ENCODE measurements at regions not wholly inside any gene's neighbourhood (a gene's known extent, or its start where the extent isn't known, plus 50 kb on each side); places are given as distances from the start of the nearest gene placed in this dataset.

DNA sequence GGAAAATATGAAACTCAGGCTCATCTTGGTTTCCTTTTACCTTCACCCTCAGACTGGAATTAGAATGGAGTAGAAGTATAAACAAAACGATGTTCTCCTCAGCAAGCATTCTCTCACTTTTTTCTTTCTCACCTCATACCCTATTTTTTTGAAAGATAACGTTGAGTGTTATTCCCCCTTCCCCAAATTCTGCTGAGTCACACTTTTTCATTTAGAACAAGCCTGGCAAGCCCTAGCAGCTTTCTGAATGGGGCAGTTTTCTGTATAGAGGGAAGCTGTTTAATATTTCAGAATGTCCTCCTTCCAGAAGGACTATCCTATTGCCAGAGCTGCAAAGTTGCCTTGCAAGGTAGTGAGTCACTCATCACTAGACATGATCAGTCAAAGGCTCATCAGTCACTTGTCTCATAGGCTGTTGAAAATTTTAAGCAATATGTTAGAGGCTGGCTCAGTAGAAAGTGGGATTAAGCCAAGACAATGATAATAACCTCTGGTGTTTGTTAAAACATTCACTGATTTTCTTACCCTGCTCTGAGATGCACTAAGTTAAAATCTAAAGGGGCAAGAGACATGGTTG, 416.1 kb downstream of the RNF144A start:
- H3K4me3 ChIP-seq (ENCODE audit: low read depth, low read length): no peak overlapping the region
- no peak for DNase-seq (ENCODE audit: low read depth)
- TF ChIP-seq, protein P1, sequence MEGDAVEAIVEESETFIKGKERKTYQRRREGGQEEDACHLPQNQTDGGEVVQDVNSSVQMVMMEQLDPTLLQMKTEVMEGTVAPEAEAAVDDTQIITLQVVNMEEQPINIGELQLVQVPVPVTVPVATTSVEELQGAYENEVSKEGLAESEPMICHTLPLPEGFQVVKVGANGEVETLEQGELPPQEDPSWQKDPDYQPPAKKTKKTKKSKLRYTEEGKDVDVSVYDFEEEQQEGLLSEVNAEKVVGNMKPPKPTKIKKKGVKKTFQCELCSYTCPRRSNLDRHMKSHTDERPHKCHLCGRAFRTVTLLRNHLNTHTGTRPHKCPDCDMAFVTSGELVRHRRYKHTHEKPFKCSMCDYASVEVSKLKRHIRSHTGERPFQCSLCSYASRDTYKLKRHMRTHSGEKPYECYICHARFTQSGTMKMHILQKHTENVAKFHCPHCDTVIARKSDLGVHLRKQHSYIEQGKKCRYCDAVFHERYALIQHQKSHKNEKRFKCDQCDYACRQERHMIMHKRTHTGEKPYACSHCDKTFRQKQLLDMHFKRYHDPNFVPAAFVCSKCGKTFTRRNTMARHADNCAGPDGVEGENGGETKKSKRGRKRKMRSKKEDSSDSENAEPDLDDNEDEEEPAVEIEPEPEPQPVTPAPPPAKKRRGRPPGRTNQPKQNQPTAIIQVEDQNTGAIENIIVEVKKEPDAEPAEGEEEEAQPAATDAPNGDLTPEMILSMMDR (IDR thresholded peaks at IDR 0.05; ENCODE audit: low read depth, low read length): no peak

DNA sequence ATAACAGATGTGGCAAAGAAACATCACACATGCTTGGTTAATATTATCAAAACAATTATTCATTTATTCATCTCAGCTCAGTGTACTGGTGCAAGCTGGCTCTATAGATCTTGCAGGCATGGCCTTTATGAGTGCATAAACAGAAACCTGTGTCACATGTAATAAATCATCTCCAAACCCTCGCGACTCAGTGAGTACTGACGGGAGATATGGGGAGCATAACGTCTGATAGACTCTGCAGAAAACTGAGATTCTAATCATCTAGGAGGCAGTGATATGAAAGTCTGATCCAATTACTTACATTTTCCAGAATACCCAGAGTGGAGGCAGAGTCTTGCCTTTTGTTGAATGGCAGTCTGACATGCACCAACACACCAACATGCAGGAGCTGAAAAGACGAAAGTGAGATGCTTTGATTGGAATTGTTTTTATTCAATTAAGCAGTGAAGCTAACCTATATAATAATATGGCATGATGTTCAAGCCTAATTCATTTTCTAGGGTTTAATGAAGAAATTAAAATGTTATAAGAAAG, 416.8 kb downstream of the RNF144A start:
- no peak for TF ChIP-seq MYC (IDR thresholded peaks at IDR 0.05; ENCODE audit: low read depth, low read length)
- TF ChIP-seq, protein P1 (IDR thresholded peaks at IDR 0.05; ENCODE audit: low read depth, low read length): no peak
- TF ChIP-seq, protein P2, sequence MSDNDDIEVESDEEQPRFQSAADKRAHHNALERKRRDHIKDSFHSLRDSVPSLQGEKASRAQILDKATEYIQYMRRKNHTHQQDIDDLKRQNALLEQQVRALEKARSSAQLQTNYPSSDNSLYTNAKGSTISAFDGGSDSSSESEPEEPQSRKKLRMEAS (IDR thresholded peaks at IDR 0.05; ENCODE audit: low read depth, low read length): no peak
- TF ChIP-seq POLR2A (IDR thresholded peaks at IDR 0.05; ENCODE audit: extremely low read depth, insufficient read length): no peak
- H3K4me3 ChIP-seq (ENCODE audit: low read depth, low read length): no peak overlapping the region
- DNase-seq (ENCODE audit: low read depth): no peak

DNA sequence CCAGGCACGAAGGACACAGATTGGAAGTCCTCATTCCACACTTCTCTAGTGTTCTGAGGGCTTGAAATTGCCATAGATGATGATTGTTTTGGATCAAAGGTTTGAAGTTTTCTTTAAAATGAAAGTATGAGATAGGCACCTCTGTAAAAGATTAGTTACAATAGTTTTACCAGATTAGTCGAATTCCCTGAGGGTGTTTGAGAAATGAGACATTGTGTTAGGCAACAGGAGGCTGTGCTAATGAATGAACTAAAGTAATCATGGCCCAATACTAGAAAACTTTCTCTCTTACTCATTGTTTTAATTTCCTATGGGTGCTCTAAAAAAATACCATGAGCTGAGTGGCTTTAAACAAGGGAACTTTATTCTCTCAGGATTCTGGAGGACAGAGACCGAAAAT, 421.7 kb downstream of the RNF144A start:
- no peak for TF ChIP-seq POLR2A (IDR thresholded peaks at IDR 0.05; ENCODE audit: extremely low read depth, insufficient read length)
- TF ChIP-seq, protein P2 (IDR thresholded peaks at IDR 0.05; ENCODE audit: low read depth, low read length): no peak
- TF ChIP-seq MYC (IDR thresholded peaks at IDR 0.05; ENCODE audit: low read depth, low read length): no peak
- TF ChIP-seq, protein P1 (IDR thresholded peaks at IDR 0.05; ENCODE audit: low read depth, low read length): no peak
- no peak overlapping the region for H3K4me3 ChIP-seq (ENCODE audit: low read depth, low read length)

DNA sequence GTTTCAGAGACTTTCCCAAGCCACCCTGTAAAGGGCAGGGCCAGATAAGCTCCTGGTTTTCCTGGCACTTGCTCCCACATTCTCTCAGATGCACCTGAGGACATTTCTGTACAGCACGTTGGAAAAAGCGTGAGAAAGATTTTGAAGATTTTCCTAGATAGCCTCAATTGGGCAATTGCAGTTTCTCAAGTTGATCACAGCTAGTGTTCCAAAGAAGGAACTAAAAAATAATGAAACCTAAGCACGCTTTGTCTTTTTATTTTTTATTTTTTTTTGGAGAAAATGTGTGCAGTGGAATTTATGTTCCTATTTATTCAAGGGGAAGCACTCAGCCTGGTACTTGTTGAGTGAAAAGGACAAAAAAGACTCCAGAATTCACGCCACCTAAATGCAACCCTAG, 429.1 kb downstream of the RNF144A start:
- TF ChIP-seq, protein P2 (IDR thresholded peaks at IDR 0.05; ENCODE audit: low read depth, low read length): no peak
- TF ChIP-seq, protein P1 (IDR thresholded peaks at IDR 0.05; ENCODE audit: low read depth, low read length): no peak
- TF ChIP-seq POLR2A (IDR thresholded peaks at IDR 0.05; ENCODE audit: extremely low read depth, insufficient read length): no peak
- no peak for TF ChIP-seq MYC (IDR thresholded peaks at IDR 0.05; ENCODE audit: low read depth, low read length)
- DNase-seq (ENCODE audit: low read depth): no peak
- no peak overlapping the region for H3K4me3 ChIP-seq (ENCODE audit: low read depth, low read length)

More for the DNA sequence above, 421.7 kb downstream of the RNF144A start:
- no peak for DNase-seq (ENCODE audit: low read depth)

DNA sequence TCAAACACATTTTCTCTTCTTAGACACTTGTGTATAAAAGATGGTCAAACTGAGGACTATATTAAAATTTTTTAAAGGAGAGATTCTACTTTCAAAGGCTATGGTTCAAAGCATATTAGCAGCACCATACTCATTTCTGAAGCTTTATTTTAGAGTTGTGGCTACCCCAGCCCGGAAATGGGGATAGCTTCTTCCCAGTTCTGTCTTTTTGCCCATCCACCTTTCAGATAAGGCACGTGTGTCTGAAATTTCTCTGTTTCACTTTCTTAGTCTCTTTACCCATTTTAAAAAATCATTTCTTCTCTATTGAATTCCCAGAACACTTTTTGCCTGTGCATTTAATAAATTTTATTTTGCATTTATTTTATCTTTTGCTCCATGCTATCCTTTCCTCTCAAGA, 431.5 kb downstream of the RNF144A start:
- no peak for DNase-seq (ENCODE audit: low read depth)
- TF ChIP-seq MYC (IDR thresholded peaks at IDR 0.05; ENCODE audit: low read depth, low read length) (no peak), POLR2A (IDR thresholded peaks at IDR 0.05; ENCODE audit: extremely low read depth, insufficient read length) (no peak)
- TF ChIP-seq, protein P1 (IDR thresholded peaks at IDR 0.05; ENCODE audit: low read depth, low read length): no peak
- TF ChIP-seq, protein P2 (IDR thresholded peaks at IDR 0.05; ENCODE audit: low read depth, low read length): no peak
- H3K4me3 ChIP-seq (ENCODE audit: low read depth, low read length): no peak overlapping the region

DNA sequence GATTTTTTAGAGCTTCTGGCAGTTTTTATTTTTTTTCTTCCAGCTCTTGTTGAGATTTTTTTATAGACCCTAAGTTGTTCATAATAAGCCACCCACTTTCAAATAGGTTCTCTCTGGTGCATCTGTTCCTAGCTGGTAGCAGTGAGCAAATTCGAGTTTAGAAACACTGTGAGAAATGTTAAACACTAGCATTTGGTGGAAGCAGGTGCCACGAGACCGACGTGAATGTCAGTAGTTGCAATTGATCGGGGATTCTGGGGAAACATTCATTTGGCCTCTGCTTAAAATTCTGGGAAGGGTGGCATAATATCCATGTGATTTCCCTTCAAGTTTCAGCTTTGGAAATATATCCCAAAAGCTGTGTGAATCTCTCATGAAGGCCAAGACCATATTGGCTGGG, 435.0 kb downstream of the RNF144A start:
- DNase-seq (ENCODE audit: low read depth): no peak
- H3K4me3 ChIP-seq (ENCODE audit: low read depth, low read length): no peak overlapping the region
- TF ChIP-seq POLR2A (IDR thresholded peaks at IDR 0.05; ENCODE audit: extremely low read depth, insufficient read length): no peak
- TF ChIP-seq, protein P2 (IDR thresholded peaks at IDR 0.05; ENCODE audit: low read depth, low read length): no peak

Measured in NB4 (cell line).